GM12878 (cell line): ENCODE measurements at regions not wholly inside any gene's neighbourhood (a gene's known extent, or its start where the extent isn't known, plus 50 kb on each side); places are given as distances from the start of the nearest gene placed in this dataset.

Source experiments
- ATAC-seq: fragments of 200-7000 bp; cut with Tn5 transposase; 3 replicates; pipeline ENCODE4 v1.9.1; 2020; ENCODE audit warnings: mild to moderate bottlenecking, moderate library complexity
- BruUV-seq: library from RNA; stranded (reverse); fragments of 400-500 nt; replicated peaks from 2 replicates; lab custom pipeline; 2021; lab: Mats Ljungman, UMichigan
- CTCF ChIA-PET: fragments of 300-600 bp; sonication (Branson Sonifier 250); formaldehyde crosslinking; extraction: SDS; loops from one replicate; lab custom pipeline; 2021; ENCODE audit warnings: inconsistent platforms; lab: Yijun Ruan, JAX
- POLR2A ChIA-PET: fragments of 350-600 bp; formaldehyde crosslinking; extraction: SDS; loops from one replicate; lab custom pipeline; 2021; ENCODE audit warnings: inconsistent platforms; lab: Charles Lee
- RAD21 ChIA-PET: fragments of 300-600 bp; sonication (Branson Sonifier 250); formaldehyde crosslinking; loops from one replicate; lab custom pipeline; 2023; ENCODE audit warnings: antibody characterized with exemption; ENCODE audit not compliant: unreplicated experiment; lab: Charles Lee
- SMC1A ChIA-PET: fragments of 300-600 bp; sonication (Branson Sonifier 250); formaldehyde crosslinking; loops from one replicate; lab custom pipeline; 2023; ENCODE audit not compliant: unreplicated experiment, uncharacterized antibody; lab: Charles Lee
- DNase-seq: peaks from one replicate; pipeline ENCODE4 v3.0.0-alpha.2; 2011; ENCODE audit warnings: low read depth, low spot score
- FAIRE-seq: peaks from 3 replicates; lab custom pipeline; 2011; peaks lifted over from hg19 to GRCh38; lab: Jason Lieb, UNC
- H2AFZ ChIP-seq: 2 replicates; pipeline ENCODE4 v1.6.0; 2011; ENCODE audit warnings: low read depth, low read length, control low read depth; ENCODE audit not compliant: control insufficient read depth
- H3K27ac ChIP-seq: 2 replicates; pipeline ENCODE4 v1.5.1; 2011; ENCODE audit warnings: control low read depth; ENCODE audit not compliant: control insufficient read depth, insufficient read depth
- H3K27me3 ChIP-seq, 2 experiments: replicated peaks in 1 of 2; 2 replicates each; pipeline versions ENCODE4 v1.6.0 to v1.6.1; 2011; ENCODE audit warnings: low read length in 1 of 2; ENCODE audit not compliant: control insufficient read depth in 2 of 2, insufficient read depth in 2 of 2
- H3K36me3 ChIP-seq, 2 experiments: 2 replicates each; pipeline ENCODE4 v1.5.1; 2011; ENCODE audit warnings: low read length in 1 of 2; ENCODE audit not compliant: control insufficient read depth in 2 of 2, insufficient read depth in 2 of 2
- H3K4me1 ChIP-seq: 2 replicates; pipeline ENCODE4 v1.6.1; 2011; ENCODE audit warnings: mild to moderate bottlenecking, low read length, moderate library complexity, mixed read lengths; ENCODE audit not compliant: control insufficient read depth, insufficient read depth
- H3K4me2 ChIP-seq: 2 replicates; pipeline ENCODE4 v1.6.0; 2011; ENCODE audit warnings: control low read depth; ENCODE audit not compliant: control insufficient read depth, insufficient read depth
- H3K4me3 ChIP-seq: fragments of 200-600 bp; sonication (generic); 2 replicates; pipeline ENCODE4 v1.5.1; 2016
- H3K79me2 ChIP-seq: 2 replicates; pipeline ENCODE4 v1.6.0; 2011; ENCODE audit warnings: low read length; ENCODE audit not compliant: control insufficient read depth, insufficient read depth
- H3K9ac ChIP-seq: 2 replicates; pipeline ENCODE4 v1.8.0; 2011; ENCODE audit warnings: low read length, control low read depth, mixed read lengths; ENCODE audit not compliant: control insufficient read depth, insufficient read depth
- H3K9me3 ChIP-seq: replicated peaks from 3 replicates; pipeline ENCODE4 v1.5.1; 2011; ENCODE audit warnings: mild to moderate bottlenecking, low read length; ENCODE audit not compliant: control insufficient read depth, insufficient read depth
- H4K20me1 ChIP-seq: 2 replicates; pipeline ENCODE4 v1.6.0; 2011; ENCODE audit not compliant: control insufficient read depth, insufficient read depth
- BHLHE40 ChIP-seq, 2 experiments: fragments of 450-650 bp in 1 of 2; IDR thresholded peaks; 2 replicates each; pipeline ENCODE4 v1.6.1; 2011 to 2017; ENCODE audit warnings: low read depth in 2 of 2, borderline replicate concordance in 1 of 2, improper control_type of control experiment in 1 of 2, low read length in 1 of 2, mild to moderate bottlenecking in 1 of 2
- BRCA1 ChIP-seq: IDR thresholded peaks from 2 replicates; pipeline ENCODE4 v1.6.1; 2011; ENCODE audit warnings: low read depth, low read length, improper control_type of control experiment
- CBX3 ChIP-seq: fragments of 200-600 bp; sonication (generic); IDR thresholded peaks from 2 replicates; pipeline ENCODE4 v1.6.1; 2016; ENCODE audit warnings: low read depth, borderline replicate concordance
- EGR1 ChIP-seq, 2 experiments: IDR thresholded peaks; 1 replicate in 1 of 2; 2 replicates in 1 of 2; pipeline ENCODE4 v1.6.1; 2011 to 2012; ENCODE audit warnings: low read depth in 2 of 2, low read length in 2 of 2, borderline replicate concordance in 1 of 2, mild to moderate bottlenecking in 1 of 2, moderate library complexity in 1 of 2
- MEF2A ChIP-seq: IDR thresholded peaks from 2 replicates; pipeline ENCODE4 v1.6.1; 2011; ENCODE audit warnings: low read depth, mild to moderate bottlenecking, low read length, moderate library complexity; ENCODE audit not compliant: insufficient read depth
- MXI1 ChIP-seq: fragments of 150-350 bp; IDR thresholded peaks from 2 replicates; pipeline ENCODE4 v1.6.1; 2011; ENCODE audit warnings: low read depth, mild to moderate bottlenecking, inconsistent platforms, low read length, improper control_type of control experiment
- NFIC ChIP-seq: IDR thresholded peaks from 2 replicates; pipeline ENCODE4 v1.6.1; 2012; ENCODE audit warnings: low read depth, mild to moderate bottlenecking, inconsistent platforms, low read length, moderate library complexity
- POLR2AphosphoS2 ChIP-seq: IDR thresholded peaks from 2 replicates; pipeline ENCODE4 v1.6.1; 2011; ENCODE audit warnings: low read depth, mild to moderate bottlenecking, low read length, improper control_type of control experiment, moderate library complexity
- RCOR1 ChIP-seq: conservative IDR thresholded peaks from 2 replicates; pipeline ENCODE4 v1.6.1; 2012; ENCODE audit warnings: low read depth, low read length, improper control_type of control experiment
- SMAD5 ChIP-seq: IDR thresholded peaks from 2 replicates; pipeline ENCODE4 v1.6.1; 2016; ENCODE audit warnings: antibody characterized with exemption, low read depth
- SPI1 ChIP-seq: IDR thresholded peaks from 2 replicates; pipeline ENCODE4 v1.6.1; 2011; ENCODE audit warnings: low read depth, mild to moderate bottlenecking, low read length, moderate library complexity, borderline replicate concordance; ENCODE audit not compliant: insufficient read depth
- YY1 ChIP-seq: IDR thresholded peaks from 2 replicates; pipeline ENCODE4 v1.6.1; 2011; ENCODE audit warnings: low read depth, mild to moderate bottlenecking, low read length
- ZBTB11 ChIP-seq: fragments of 450-650 bp; formaldehyde crosslinking; IDR thresholded peaks from 2 replicates; pipeline ENCODE4 v1.5.0; 2022; ENCODE audit warnings: mild to moderate bottlenecking, missing genetic modification characterization
- ZBTB40 ChIP-seq: fragments of 450-650 bp; IDR thresholded peaks from 2 replicates; pipeline ENCODE4 v1.6.1; 2016; ENCODE audit warnings: mild to moderate bottlenecking, moderate library complexity, borderline replicate concordance
- ZNF274 ChIP-seq: IDR thresholded peaks from one replicate; pipeline ENCODE4 v1.8.0; 2011; ENCODE audit not compliant: insufficient read length, insufficient read depth
- WGBS: methylation state at CpG from one replicate; pipeline ENCODE4 v1.1.6; 2016; ENCODE audit warnings: low lambda C conversion rate; ENCODE audit not compliant: insufficient replicate concordance, insufficient coverage; ENCODE audit errors: missing lambda C conversion rate; 5-methylcytosine and 5-hydroxymethylcytosine counted together
- in situ Hi-C: fragments of 300-500 bp; cut with MboI; formaldehyde crosslinking; loops from 9 replicates; pipeline ENCODE4 v1.14.3; 2018; ENCODE audit warnings: mixed read lengths
- intact Hi-C: fragments of 100-400 bp; cut with micrococcal nuclease; formaldehyde crosslinking; loops from one replicate; pipeline ENCODE4 v1.14.2; 2022; ENCODE audit not compliant: unreplicated experiment

GRCh38 chr1:185564816-185565215 lies 169.4 kb upstream of the HMCN1 start (continued):
- TF ChIP-seq CBX3, result no peak
- no peak for TF ChIP-seq NFIC
- no peak for TF ChIP-seq MXI1
- no peak for TF ChIP-seq SPI1
- no peak for TF ChIP-seq BRCA1

- no peaks in the 10 kb centered on the region for H3K79me2 ChIP-seq
- H2AFZ ChIP-seq, result no peak overlapping the region
- FAIRE-seq (no peak), DNase-seq (no peak), ATAC-seq (no peak)
- ChIA-PET CTCF (interaction anchor here (5.8 kb wide), 1 partner anchor 33 kb away, joined by 25 read pairs; no protein-coding TSS in a partner anchor), SMC1A (interaction anchor here (0.8 to 1.2 kb wide), 2 partner anchors 37 to 317 kb away, joined by 3 read pairs; no protein-coding TSS in a partner anchor), RAD21 (no interaction called here), POLR2A (interaction anchor here (0.5 kb wide), 1 partner anchor 122 kb away, joined by 3 read pairs; no protein-coding TSS in a partner anchor)
- H3K36me3 ChIP-seq, result no peaks in the 10 kb centered on the region
- 69% methylated on average over 6 of the region's 6 CpGs for WGBS
- no TSS peak for BruUV-seq
- no peaks in the 10 kb centered on the region for H4K20me1 ChIP-seq
- H3K27ac ChIP-seq, result no peak overlapping the region
- H3K4me1 ChIP-seq, result peaks cover 7% of the 10 kb centered on the region
- no peaks in the 10 kb centered on the region for H3K27me3 ChIP-seq
- intact Hi-C loops, result no loop called here
- H3K9ac ChIP-seq, result no peak overlapping the region
- no peak overlapping the region for H3K4me2 ChIP-seq
- in situ Hi-C loops, result no loop called here
- H3K9me3 ChIP-seq, result no peaks in the 10 kb centered on the region
- H3K4me3 ChIP-seq, result no peak overlapping the region
- TF ChIP-seq RCOR1 (no peak), SMAD5 (no peak), YY1 (no peak), EGR1 (IDR thresholded peaks at IDR 0.05; ENCODE audit: borderline replicate concordance in 1 of 2, low read depth in 2 of 2, low read length in 2 of 2) (no peak), BHLHE40 (IDR thresholded peaks at IDR 0.05; ENCODE audit: borderline replicate concordance in 1 of 2, low read depth in 2 of 2, low read length in 1 of 2) (no peak), ZNF274 (no peak), MEF2A (no peak), ZBTB11 (no peak), ZBTB40 (no peak), POLR2AphosphoS2 (no peak)
Measured at GRCh38 chr1:185562461-185563359, 171.5 kb upstream of the HMCN1 start.
